ENCODE measurements at regions not wholly inside any gene's neighbourhood (a gene's known extent, or its start where the extent isn't known, plus 50 kb on each side); places are given as distances from the start of the nearest gene placed in this dataset.

- no peak for DNase-seq
- Mint-ChIP-seq H3K4me1 (ENCODE audit: low read depth) (peaks cover 52% of the 10 kb centered on the region), H3K9me3 (no peaks in the 10 kb centered on the region), H3K27ac (no peak overlapping the region), H3K4me3 (no peak overlapping the region), H3K27me3 (ENCODE audit: insufficient read depth) (no peaks in the 10 kb centered on the region), H3K36me3 (ENCODE audit: low read depth) (no peaks in the 10 kb centered on the region)
- TF ChIP-seq CTCF (IDR thresholded peaks at IDR 0.05): peak; percentile 27
Observed at GRCh38 chr16:65342231-65342866, 220.5 kb upstream of the CDH11 start.

GRCh38 chr16:65339062-65339461 lies 217.2 kb upstream of the CDH11 start:
- no peaks in the 10 kb centered on the region for H3K9me3 Mint-ChIP-seq
- DNase-seq: no peak
- no peak for TF ChIP-seq CTCF (IDR thresholded peaks at IDR 0.05)
- no peak overlapping the region; the same call in 1 of the 2 replicates for H3K27ac Mint-ChIP-seq
- H3K36me3 Mint-ChIP-seq (ENCODE audit: low read depth): peaks cover 9% of the 10 kb centered on the region
- no peaks in the 10 kb centered on the region for H3K27me3 Mint-ChIP-seq (ENCODE audit: insufficient read depth)
- H3K4me3 Mint-ChIP-seq: no peak overlapping the region
- H3K4me1 Mint-ChIP-seq (ENCODE audit: low read depth): peaks cover 77% of the 10 kb centered on the region

DNA sequence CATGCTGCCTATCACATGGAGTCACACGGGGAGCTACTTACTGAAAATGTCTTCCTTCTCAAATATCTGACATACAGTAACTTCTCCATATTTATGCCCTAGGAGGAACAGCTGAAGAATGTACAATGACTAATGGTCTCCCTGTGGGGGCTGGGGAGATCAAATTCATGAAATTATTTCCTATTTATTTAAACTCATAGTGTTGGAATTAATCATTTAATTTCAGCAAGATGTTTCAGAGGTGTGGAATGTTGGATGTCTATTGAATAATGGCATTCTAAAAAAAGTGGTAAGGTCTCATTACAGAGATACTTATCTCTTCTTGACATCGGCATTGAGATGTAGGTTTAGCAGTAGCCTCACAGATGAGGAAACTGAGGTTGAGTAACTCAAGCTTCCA lies 214.3 kb upstream of the CDH11 start:
- DNase-seq: peak; percentile 86
- Mint-ChIP-seq H3K36me3 (ENCODE audit: low read depth) (peaks cover 10% of the 10 kb centered on the region), H3K4me3 (peak overlapping the region; percentile 55), H3K4me1 (ENCODE audit: low read depth) (peaks cover 65% of the 10 kb centered on the region), H3K27ac (peak overlapping the region; percentile 89), H3K27me3 (ENCODE audit: insufficient read depth) (no peaks in the 10 kb centered on the region), H3K9me3 (no peaks in the 10 kb centered on the region)
- no peak for TF ChIP-seq CTCF (IDR thresholded peaks at IDR 0.05)

DNA sequence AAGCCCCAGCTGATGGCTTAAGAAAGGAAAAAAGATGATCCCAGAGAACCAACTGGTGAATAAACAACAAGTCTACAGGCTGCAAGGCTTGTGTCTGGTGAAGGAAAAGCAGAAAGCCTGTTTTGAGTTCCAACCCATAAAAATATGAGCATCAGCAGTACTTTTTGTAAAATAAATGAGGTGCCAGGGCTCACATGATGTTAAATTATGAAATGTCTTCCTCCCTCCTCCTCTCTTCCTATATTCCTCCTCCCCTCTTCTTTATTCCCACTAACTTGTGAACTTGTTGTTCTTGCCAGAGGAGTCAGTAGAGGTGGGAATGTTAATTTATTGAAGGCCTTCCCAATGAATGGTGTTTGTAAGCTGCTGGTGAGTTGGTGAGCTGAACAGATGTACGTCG lies 212.2 kb upstream of the CDH11 start:
- H3K4me1 Mint-ChIP-seq (ENCODE audit: low read depth): peaks cover 71% of the 10 kb centered on the region
- no peak for TF ChIP-seq CTCF (IDR thresholded peaks at IDR 0.05)

DNA sequence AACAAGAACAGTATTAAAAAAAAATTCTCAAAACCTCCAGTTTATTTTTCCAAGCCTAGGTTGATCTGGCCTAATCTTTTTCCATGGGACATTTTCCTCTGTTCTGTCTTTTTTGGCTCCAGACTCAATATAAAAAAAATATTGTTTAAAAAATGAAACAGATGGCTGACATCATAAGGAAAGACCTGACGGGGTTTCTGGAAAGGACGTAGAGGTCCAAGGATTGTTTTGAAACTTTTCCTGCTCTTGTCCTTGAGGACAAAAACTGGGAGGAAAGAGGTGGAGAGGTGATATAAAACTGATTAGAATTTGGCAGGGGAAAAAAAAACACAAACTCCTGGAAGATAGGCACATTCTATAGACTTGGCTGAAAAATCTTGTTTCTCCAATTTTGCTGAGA lies 211.4 kb upstream of the CDH11 start:
- peaks cover 68% of the 10 kb centered on the region for H3K4me1 Mint-ChIP-seq (ENCODE audit: low read depth)
- no peak for TF ChIP-seq CTCF (IDR thresholded peaks at IDR 0.05)
- H3K27me3 Mint-ChIP-seq (ENCODE audit: insufficient read depth): no peaks in the 10 kb centered on the region
- no peak overlapping the region for H3K27ac Mint-ChIP-seq
- no peak overlapping the region for H3K4me3 Mint-ChIP-seq
- H3K36me3 Mint-ChIP-seq (ENCODE audit: low read depth): peaks cover 14% of the 10 kb centered on the region
- DNase-seq: no peak
- H3K9me3 Mint-ChIP-seq: no peaks in the 10 kb centered on the region

More for the DNA sequence above, 212.2 kb upstream of the CDH11 start:
- Mint-ChIP-seq H3K27ac (no peak overlapping the region), H3K9me3 (no peaks in the 10 kb centered on the region), H3K36me3 (ENCODE audit: low read depth) (peaks cover 14% of the 10 kb centered on the region), H3K27me3 (ENCODE audit: insufficient read depth) (no peaks in the 10 kb centered on the region), H3K4me3 (no peak overlapping the region)
- no peak for DNase-seq
